ENCODE measurements at regions not wholly inside any gene's neighbourhood (a gene's known extent, or its start where the extent isn't known, plus 50 kb on each side); places are given as distances from the start of the nearest gene placed in this dataset.

DNA sequence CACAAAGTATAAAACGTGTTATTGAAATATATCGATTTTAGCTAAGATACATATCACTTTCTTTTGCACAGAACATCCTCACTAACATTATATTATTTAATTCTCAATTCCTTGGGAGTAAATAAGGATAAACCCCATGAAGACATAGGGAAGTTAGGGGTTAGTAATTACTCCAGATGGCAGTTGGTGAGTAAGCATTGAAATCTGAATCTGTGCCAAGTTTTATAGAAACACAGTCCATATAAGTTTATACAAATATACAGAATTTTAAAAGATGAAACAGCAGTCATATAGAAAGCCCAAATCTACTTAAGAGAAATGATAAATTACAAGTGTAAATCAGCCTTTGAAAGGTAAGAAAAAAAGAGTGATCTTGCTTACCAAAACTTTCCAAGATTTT, 200.4 kb upstream of the SYT10 start:
- no peak for TF ChIP-seq CTCF (IDR thresholded peaks at IDR 0.05; ENCODE audit: control extremely low read depth, extremely low read depth, low read depth, missing control alignments)
- no peak for DNase-seq (ENCODE audit: extremely low spot score)
- POLR2A ChIA-PET, result no interaction called here
- CTCF ChIA-PET, result interaction anchor here (1.7 to 1.8 kb wide), 2 partner anchors 11 to 15 kb away, joined by 4 read pairs; no protein-coding TSS in a partner anchor

GRCh38 chr12:33649992-33650391, 210.4 kb upstream of the SYT10 start:
- TF ChIP-seq CTCF (IDR thresholded peaks at IDR 0.05; ENCODE audit: control extremely low read depth, extremely low read depth, low read depth, missing control alignments), result no peak
- ChIA-PET CTCF (interaction anchor here (1.6 kb wide), 1 partner anchor 47 kb away, joined by 3 read pairs; no protein-coding TSS in a partner anchor), POLR2A (no interaction called here)
- no peak for DNase-seq (ENCODE audit: extremely low spot score)

GRCh38 chr12:33650832-33651231, 211.2 kb upstream of the SYT10 start:
- POLR2A ChIA-PET, result no interaction called here

DNA sequence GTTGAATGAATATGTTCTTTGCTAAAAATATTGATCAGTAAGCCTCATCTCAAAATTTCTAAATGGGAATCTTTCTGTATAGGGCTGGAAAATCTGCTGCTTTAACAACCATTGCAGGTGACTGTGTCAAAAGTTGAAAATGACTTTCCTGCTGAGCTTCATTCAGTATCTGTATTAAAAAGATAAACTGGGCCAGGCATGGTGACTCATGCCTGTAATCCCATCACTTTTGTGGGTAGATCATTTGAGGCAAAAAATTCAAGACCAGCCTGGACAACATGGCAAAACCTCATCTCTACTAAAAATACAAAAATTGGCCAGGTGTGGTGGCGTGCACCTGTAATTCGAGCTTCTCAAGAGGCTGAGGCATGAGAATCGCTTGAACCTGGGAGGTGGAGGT, 213.7 kb upstream of the SYT10 start:
- no peak for DNase-seq (ENCODE audit: extremely low spot score)
- no peak for TF ChIP-seq CTCF (IDR thresholded peaks at IDR 0.05; ENCODE audit: control extremely low read depth, extremely low read depth, low read depth, missing control alignments)
- ChIA-PET POLR2A (no interaction called here), CTCF (interaction anchor here (1.0 to 2.4 kb wide), 2 partner anchors 10 to 380 kb away, joined by 3 to 8 read pairs; no protein-coding TSS in a partner anchor)

More at GRCh38 chr12:33650832-33651231, 211.2 kb upstream of the SYT10 start:
- TF ChIP-seq CTCF (IDR thresholded peaks at IDR 0.05; ENCODE audit: control extremely low read depth, extremely low read depth, low read depth, missing control alignments), result no peak
- CTCF ChIA-PET, result interaction anchor here (1.5 to 1.6 kb wide), 2 partner anchors 22 to 48 kb away, joined by 3 read pairs; no protein-coding TSS in a partner anchor
- DNase-seq (ENCODE audit: extremely low spot score), result no peak

DNA sequence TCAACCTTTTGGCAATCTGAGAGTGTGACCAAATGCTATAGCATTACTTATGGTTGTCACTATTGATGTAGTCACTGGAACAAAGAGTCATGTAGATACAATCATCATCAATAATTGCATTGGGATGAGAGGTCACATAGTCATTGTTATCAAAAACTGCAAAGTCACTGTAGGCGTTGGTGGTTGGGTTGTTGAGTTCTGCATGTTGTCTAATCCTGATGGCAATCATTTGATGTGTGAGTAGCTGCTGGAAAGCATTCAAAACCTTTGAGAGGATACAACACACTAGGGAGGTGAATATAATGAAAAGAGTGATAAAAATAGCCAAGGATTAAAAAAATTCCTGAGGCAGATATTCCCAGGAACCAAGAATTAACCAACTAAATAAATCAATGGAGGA, 214.7 kb upstream of the SYT10 start:
- TF ChIP-seq CTCF (IDR thresholded peaks at IDR 0.05; ENCODE audit: control extremely low read depth, extremely low read depth, low read depth, missing control alignments), result no peak
- ChIA-PET POLR2A (no interaction called here), CTCF (interaction anchor here (1.0 to 2.4 kb wide), 2 partner anchors 9 to 381 kb away, joined by 3 to 8 read pairs; no protein-coding TSS in a partner anchor)
- no peak for DNase-seq (ENCODE audit: extremely low spot score)

DNA sequence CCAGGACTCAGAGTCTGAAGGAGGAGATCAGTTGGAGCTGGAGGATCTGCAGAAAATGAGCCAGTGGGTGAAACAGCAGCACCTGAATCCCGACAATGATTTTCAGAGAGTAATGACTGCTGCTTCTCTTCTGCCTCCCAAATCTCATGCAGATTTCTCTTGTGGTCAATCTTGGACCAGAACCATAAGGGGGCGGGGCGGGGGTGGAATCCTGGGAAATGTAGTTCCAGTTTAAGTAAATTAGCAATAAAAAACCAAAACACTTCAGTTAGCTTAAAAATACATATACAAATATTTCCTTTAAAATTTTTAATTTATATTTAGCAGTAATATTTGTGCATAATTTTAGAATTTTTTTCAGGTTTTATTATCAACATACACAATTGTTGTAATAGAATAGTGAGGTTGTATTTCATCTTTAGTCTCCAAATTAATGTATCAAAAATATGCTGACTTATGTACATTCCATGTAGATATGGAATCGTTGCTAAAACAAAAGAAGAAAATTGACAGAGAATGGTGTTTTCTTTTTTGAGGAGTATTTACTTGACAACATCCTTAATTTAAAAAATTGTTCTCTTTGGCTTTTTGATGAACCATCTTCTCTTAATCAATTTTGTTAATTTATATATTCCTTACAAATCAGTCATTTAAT, 223.5 kb upstream of the SYT10 start:
- POLR2A ChIA-PET, result no interaction called here
- TF ChIP-seq CTCF (IDR thresholded peaks at IDR 0.05; ENCODE audit: control extremely low read depth, extremely low read depth, low read depth, missing control alignments), result no peak
- DNase-seq (ENCODE audit: extremely low spot score), result no peak
- CTCF ChIA-PET, result interaction anchor here (2.8 kb wide), 1 partner anchor 10 kb away, joined by 8 read pairs; no protein-coding TSS in a partner anchor

All from GM10248 (cell line).